A673 (cell line): ENCODE measurements at regions not wholly inside any gene's neighbourhood (a gene's known extent, or its start where the extent isn't known, plus 50 kb on each side); places are given as distances from the start of the nearest gene placed in this dataset.

Experiments used
- EZH2 ChIP-seq: fragments of 200-600 bp; sonication (generic); IDR thresholded peaks from 2 replicates; pipeline ENCODE4 v1.6.1; 2017; ENCODE audit warnings: borderline replicate concordance, low read depth, mild to moderate bottlenecking, mixed read lengths, antibody characterized with exemption, low read length; ENCODE audit not compliant: poor library complexity, severe bottlenecking
- TF ChIP-seq, protein P1 (sequence below): fragments of 300-800, 200-600 bp; sonication (generic); conservative IDR thresholded peaks from 2 replicates; pipeline ENCODE4 v1.5.1; 2017; ENCODE audit warnings: low read depth, mild to moderate bottlenecking, antibody characterized with exemption, low read length, moderate library complexity, mixed read lengths

DNA sequence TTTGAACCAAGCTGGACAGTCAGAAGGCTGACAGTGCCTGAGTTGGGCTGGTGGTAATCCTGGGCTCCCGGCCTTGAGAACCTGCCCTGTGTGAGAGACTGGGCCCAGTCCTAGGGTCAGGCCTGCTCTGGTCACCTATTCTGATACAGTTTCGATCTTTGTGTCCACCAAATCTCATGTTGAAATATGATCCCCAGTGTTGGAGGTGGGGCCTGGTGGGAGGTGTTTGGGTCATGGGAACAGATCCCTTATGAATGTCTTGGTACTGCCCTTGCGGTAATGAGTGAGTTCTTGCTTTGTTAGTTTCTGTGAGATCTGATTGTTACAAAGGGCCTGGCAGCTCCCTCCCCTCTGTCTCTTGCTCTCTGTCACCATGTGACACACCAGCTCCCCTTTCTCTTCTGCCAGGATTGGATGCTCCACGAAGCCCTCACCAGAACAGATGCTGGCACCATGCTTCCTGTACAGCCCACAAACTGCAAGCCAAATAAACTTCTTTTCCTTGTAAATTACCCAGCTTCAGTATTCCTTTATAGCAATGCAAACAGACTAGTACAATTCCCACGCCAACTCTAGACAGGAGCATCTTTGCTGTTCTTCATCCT is 111.8 kb upstream of the ZNF438 start:
- TF ChIP-seq, protein P1, sequence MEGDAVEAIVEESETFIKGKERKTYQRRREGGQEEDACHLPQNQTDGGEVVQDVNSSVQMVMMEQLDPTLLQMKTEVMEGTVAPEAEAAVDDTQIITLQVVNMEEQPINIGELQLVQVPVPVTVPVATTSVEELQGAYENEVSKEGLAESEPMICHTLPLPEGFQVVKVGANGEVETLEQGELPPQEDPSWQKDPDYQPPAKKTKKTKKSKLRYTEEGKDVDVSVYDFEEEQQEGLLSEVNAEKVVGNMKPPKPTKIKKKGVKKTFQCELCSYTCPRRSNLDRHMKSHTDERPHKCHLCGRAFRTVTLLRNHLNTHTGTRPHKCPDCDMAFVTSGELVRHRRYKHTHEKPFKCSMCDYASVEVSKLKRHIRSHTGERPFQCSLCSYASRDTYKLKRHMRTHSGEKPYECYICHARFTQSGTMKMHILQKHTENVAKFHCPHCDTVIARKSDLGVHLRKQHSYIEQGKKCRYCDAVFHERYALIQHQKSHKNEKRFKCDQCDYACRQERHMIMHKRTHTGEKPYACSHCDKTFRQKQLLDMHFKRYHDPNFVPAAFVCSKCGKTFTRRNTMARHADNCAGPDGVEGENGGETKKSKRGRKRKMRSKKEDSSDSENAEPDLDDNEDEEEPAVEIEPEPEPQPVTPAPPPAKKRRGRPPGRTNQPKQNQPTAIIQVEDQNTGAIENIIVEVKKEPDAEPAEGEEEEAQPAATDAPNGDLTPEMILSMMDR, result no peak
- no peak for TF ChIP-seq EZH2
